Neuronal stem cell (in vitro differentiated cells): ENCODE measurements at regions not wholly inside any gene's neighbourhood (a gene's known extent, or its start where the extent isn't known, plus 50 kb on each side); places are given as distances from the start of the nearest gene placed in this dataset.

Experiments
- DNase-seq: peaks from one replicate; pipeline ENCODE4 v3.0.0-alpha.2; 2013; ENCODE audit warnings: low spot score
- H2AFZ ChIP-seq: one replicate; pipeline ENCODE4 v1.6.1; 2013; ENCODE audit warnings: mild to moderate bottlenecking, low read length, inconsistent platforms
- H2AK5ac ChIP-seq: 2 replicates; pipeline ENCODE4 v1.6.1; 2013; ENCODE audit warnings: low read depth, mild to moderate bottlenecking, inconsistent platforms, low read length, moderate library complexity, mixed read lengths
- H2BK120ac ChIP-seq: 2 replicates; pipeline ENCODE4 v1.6.1; 2013; ENCODE audit warnings: low read depth, mild to moderate bottlenecking, inconsistent platforms, low read length, moderate library complexity, mixed read lengths
- H2BK12ac ChIP-seq: one replicate; pipeline ENCODE4 v1.6.1; 2013; ENCODE audit warnings: low read length, inconsistent platforms
- H2BK15ac ChIP-seq: 2 replicates; pipeline ENCODE4 v1.6.1; 2013; ENCODE audit warnings: mild to moderate bottlenecking, low read length, inconsistent platforms, mixed read lengths
- H2BK5ac ChIP-seq: one replicate; pipeline ENCODE4 v1.6.1; 2013; ENCODE audit warnings: inconsistent platforms, mild to moderate bottlenecking, low read length, moderate library complexity
- H3K14ac ChIP-seq: one replicate; pipeline ENCODE4 v1.6.1; 2013; ENCODE audit warnings: low read length, inconsistent platforms
- H3K18ac ChIP-seq: 2 replicates; pipeline ENCODE4 v1.6.1; 2013; ENCODE audit warnings: low read length, inconsistent platforms
- H3K23ac ChIP-seq: 2 replicates; pipeline ENCODE4 v1.6.1; 2013; ENCODE audit warnings: low read depth, mild to moderate bottlenecking, mixed read lengths, low read length, inconsistent platforms; ENCODE audit not compliant: poor library complexity
- H3K27ac ChIP-seq: replicated peaks from 3 replicates; pipeline ENCODE4 v1.5.1; 2013; ENCODE audit warnings: low read length, inconsistent platforms
- H3K27me3 ChIP-seq, 3 experiments: 2 replicates each; pipeline ENCODE4 v1.6.1; 2013; ENCODE audit warnings: low read length in 3 of 3, mild to moderate bottlenecking in 2 of 3, inconsistent platforms in 1 of 3, low read depth in 1 of 3, mixed read lengths in 1 of 3, moderate library complexity in 1 of 3; ENCODE audit not compliant: control insufficient read depth in 3 of 3, insufficient read depth in 3 of 3
- H3K36me3 ChIP-seq, 2 donors: replicated peaks in 1 of 2; 2 replicates each; pipeline ENCODE4 v1.6.1; 2013; ENCODE audit warnings: low read length in 2 of 2; ENCODE audit not compliant: control insufficient read depth in 2 of 2, insufficient read depth in 2 of 2
- H3K4ac ChIP-seq: 2 replicates; pipeline ENCODE4 v1.6.1; 2013; ENCODE audit warnings: inconsistent platforms, mild to moderate bottlenecking, low read length, moderate library complexity
- H3K4me1 ChIP-seq, 2 donors: 1 replicate in 1 of 2; 2 replicates in 1 of 2; pipeline ENCODE4 v1.6.1; 2013; ENCODE audit warnings: low read length in 2 of 2, low read depth in 1 of 2; ENCODE audit not compliant: control insufficient read depth in 2 of 2, insufficient read depth in 1 of 2
- H3K4me2 ChIP-seq: one replicate; pipeline ENCODE4 v1.6.1; 2013; ENCODE audit warnings: mild to moderate bottlenecking, low read length, inconsistent platforms; ENCODE audit not compliant: insufficient read depth, poor library complexity, severe bottlenecking
- H3K4me3 ChIP-seq, 2 donors: 2 replicates each; pipeline ENCODE4 v1.5.1; 2013; ENCODE audit warnings: low read length in 2 of 2, mild to moderate bottlenecking in 2 of 2, inconsistent platforms in 1 of 2, moderate library complexity in 1 of 2
- H3K79me1 ChIP-seq: one replicate; pipeline ENCODE4 v1.6.1; 2013; ENCODE audit warnings: low read depth, mild to moderate bottlenecking, inconsistent platforms, low read length, moderate library complexity
- H3K9ac ChIP-seq: one replicate; pipeline ENCODE4 v1.6.1; 2013; ENCODE audit warnings: mild to moderate bottlenecking, low read depth, low read length, inconsistent platforms; ENCODE audit not compliant: poor library complexity
- H3K9me3 ChIP-seq, 2 donors: replicated peaks in 1 of 2; 2 replicates each; pipeline versions ENCODE3 to v1.6.1; 2013; ENCODE audit warnings: low read length in 2 of 2, mild to moderate bottlenecking in 2 of 2, inconsistent platforms in 1 of 2, low read depth in 1 of 2, mixed read lengths in 1 of 2, moderate library complexity in 1 of 2; ENCODE audit not compliant: control insufficient read depth in 2 of 2, insufficient read depth in 1 of 2
- H4K8ac ChIP-seq: one replicate; pipeline ENCODE4 v1.6.1; 2013; ENCODE audit warnings: low read depth, mild to moderate bottlenecking, inconsistent platforms, low read length, moderate library complexity
- H4K91ac ChIP-seq: one replicate; pipeline ENCODE4 v1.6.1; 2013; ENCODE audit warnings: low read length, low read depth, mild to moderate bottlenecking, inconsistent platforms; ENCODE audit not compliant: poor library complexity
- WGBS, 2 donors: extraction: QIAGEN DNeasy Blood & Tissue Kit; methylation state at CpG; one replicate each; pipeline ENCODE4 v1.1.7; 2013; ENCODE audit warnings: missing lambda C conversion rate in 2 of 2, mixed read lengths in 1 of 2; ENCODE audit not compliant: insufficient read length in 2 of 2, insufficient replicate concordance in 1 of 2; ENCODE audit errors: extremely low coverage in 2 of 2; 5-methylcytosine and 5-hydroxymethylcytosine counted together

DNA sequence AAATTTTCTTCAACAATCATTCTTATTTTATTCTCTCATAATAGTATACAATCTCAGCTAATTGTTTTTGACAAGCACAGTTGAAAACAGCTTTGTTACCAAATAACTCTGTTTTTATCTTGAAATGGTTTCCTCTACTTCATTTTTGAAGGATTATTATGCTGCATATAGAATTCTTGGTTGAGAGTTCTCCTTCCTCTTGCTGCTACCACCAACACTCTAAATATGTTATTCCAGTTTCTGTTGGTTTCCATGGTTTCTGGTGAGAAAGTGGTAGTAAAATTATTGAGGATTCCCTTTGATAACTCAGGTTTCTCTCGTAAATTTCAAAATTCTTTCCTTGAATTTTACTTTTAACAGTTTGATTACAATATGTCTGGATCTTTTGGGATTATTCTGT is 1725.9 kb downstream of the PCDH9 start:
- no peak overlapping the region for H2AK5ac ChIP-seq
- no peak overlapping the region for H2BK5ac ChIP-seq
- H3K23ac ChIP-seq, result no peak overlapping the region
- no peak overlapping the region for H4K91ac ChIP-seq
- H3K4me1 ChIP-seq, result no peaks in the 10 kb centered on the region
- H3K36me3 ChIP-seq, result no peaks in the 10 kb centered on the region
- H3K14ac ChIP-seq, result no peak overlapping the region
- no peak overlapping the region for H2AFZ ChIP-seq
- no peak overlapping the region for H2BK120ac ChIP-seq
- H3K9ac ChIP-seq, result no peak overlapping the region
- no peak overlapping the region for H3K4me2 ChIP-seq
- H3K27ac ChIP-seq, result no peak overlapping the region
- no peak overlapping the region for H3K18ac ChIP-seq
- H3K4me3 ChIP-seq, result no peak overlapping the region
- H3K79me1 ChIP-seq, result no peaks in the 10 kb centered on the region
- H3K9me3 ChIP-seq, result no peaks in the 10 kb centered on the region
- H2BK15ac ChIP-seq, result no peak overlapping the region
- no CpG with 5 or more reads among the region's 1 CpG for WGBS, 2 donors
- H3K27me3 ChIP-seq, result no peaks in the 10 kb centered on the region
- DNase-seq, result no peak
- H2BK12ac ChIP-seq, result no peak overlapping the region
- no peak overlapping the region for H3K4ac ChIP-seq
- H4K8ac ChIP-seq, result no peak overlapping the region

DNA sequence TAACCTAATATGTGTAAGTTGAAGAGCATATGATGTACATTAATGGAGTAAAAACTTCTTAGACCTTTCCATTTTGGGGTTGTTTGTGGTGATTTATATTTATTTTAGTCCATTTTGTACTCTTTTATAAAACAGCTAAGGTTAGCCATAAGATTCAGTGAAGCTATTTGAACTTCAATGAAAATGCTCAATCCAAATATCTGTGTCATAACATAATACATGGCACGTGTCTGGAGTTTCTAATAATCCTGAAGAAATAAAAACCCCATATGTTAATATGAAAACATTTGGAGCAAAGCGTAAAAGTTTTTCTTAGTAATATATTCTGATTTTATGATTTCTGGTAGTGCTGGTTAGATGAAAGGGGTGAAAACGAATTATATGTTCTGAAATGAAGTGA is 1729.7 kb downstream of the PCDH9 start:
- Histone ChIP-seq H3K9me3 (no peaks in the 10 kb centered on the region), H3K23ac (no peak overlapping the region), H2BK120ac (no peak overlapping the region), H3K4me2 (no peak overlapping the region), H3K9ac (no peak overlapping the region), H4K91ac (no peak overlapping the region), H2AFZ (no peak overlapping the region), H3K14ac (no peak overlapping the region), H2BK15ac (no peak overlapping the region), H3K4me1 (no peaks in the 10 kb centered on the region), H3K36me3 (no peaks in the 10 kb centered on the region), H3K4ac (no peak overlapping the region), H3K27ac (no peak overlapping the region), H2BK12ac (no peak overlapping the region), H3K4me3 (no peak overlapping the region), H2AK5ac (no peak overlapping the region), H3K27me3 (no peaks in the 10 kb centered on the region), H3K18ac (no peak overlapping the region), H4K8ac (no peak overlapping the region), H3K79me1 (no peaks in the 10 kb centered on the region), H2BK5ac (no peak overlapping the region)
- DNase-seq, result no peak
- WGBS, 2 donors, result 100% methylated on average over 1 of the region's 3 CpGs

DNA sequence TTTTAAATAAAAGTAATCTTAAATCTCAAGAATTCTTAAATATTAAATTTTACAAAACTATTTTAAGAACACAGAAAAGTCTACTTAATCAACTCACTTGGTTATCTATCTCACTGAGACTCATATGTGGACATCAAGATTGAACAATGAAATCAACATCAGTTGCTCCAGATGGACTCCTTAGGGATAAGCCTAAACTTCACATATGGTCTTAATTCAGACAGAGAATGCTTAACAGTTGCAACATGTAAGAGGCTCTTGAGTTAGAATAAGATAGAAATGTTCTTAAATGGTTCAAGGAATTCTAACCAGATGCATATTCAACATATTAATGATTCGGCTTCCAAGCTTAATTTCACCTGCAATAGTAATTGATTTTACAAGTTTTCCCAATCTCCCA is 1730.9 kb downstream of the PCDH9 start:
- no peak overlapping the region for H3K4me3 ChIP-seq
- no peak overlapping the region for H3K4ac ChIP-seq
- H2BK15ac ChIP-seq, result no peak overlapping the region
- WGBS, 2 donors, result no CpG with 5 or more reads among the region's 1 CpG
- no peaks in the 10 kb centered on the region for H3K4me1 ChIP-seq
- H3K23ac ChIP-seq, result no peak overlapping the region
- no peak overlapping the region for H2BK12ac ChIP-seq
- H3K27me3 ChIP-seq, result no peaks in the 10 kb centered on the region
- H4K8ac ChIP-seq, result no peak overlapping the region
- no peak overlapping the region for H3K18ac ChIP-seq
- no peaks in the 10 kb centered on the region for H3K36me3 ChIP-seq
- no peak overlapping the region for H3K4me2 ChIP-seq
- H2BK120ac ChIP-seq, result no peak overlapping the region
- no peak overlapping the region for H2AFZ ChIP-seq
- H2BK5ac ChIP-seq, result no peak overlapping the region
- no peak overlapping the region for H3K27ac ChIP-seq
- H3K14ac ChIP-seq, result no peak overlapping the region
- no peak overlapping the region for H3K9ac ChIP-seq
- H4K91ac ChIP-seq, result no peak overlapping the region
- H3K79me1 ChIP-seq, result no peaks in the 10 kb centered on the region
- H2AK5ac ChIP-seq, result no peak overlapping the region
- DNase-seq, result no peak
- H3K9me3 ChIP-seq, result no peaks in the 10 kb centered on the region

DNA sequence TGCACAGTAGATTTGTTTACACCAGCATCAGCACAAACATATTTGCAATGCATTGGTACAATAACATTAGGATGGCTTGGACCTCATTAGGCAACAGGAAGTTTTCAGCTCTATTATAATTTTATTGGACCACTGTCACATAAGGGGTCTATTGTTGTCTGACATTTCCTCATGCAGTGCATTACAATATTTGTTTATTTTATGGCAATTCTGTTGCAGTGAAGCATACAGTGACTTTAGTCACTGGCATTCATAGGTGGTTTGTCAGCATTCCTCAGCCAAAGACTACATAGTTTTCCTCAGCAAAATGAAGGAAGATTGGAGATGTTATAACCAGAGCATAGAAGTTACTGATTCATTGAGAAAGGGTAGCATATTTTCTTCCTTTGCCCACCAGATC is 1732.9 kb downstream of the PCDH9 start:
- Histone ChIP-seq H2BK120ac (no peak overlapping the region), H2BK5ac (no peak overlapping the region), H3K9me3 (no peaks in the 10 kb centered on the region), H3K18ac (no peak overlapping the region), H3K4me3 (no peak overlapping the region), H2AFZ (no peak overlapping the region), H2BK12ac (no peak overlapping the region), H3K9ac (no peak overlapping the region), H3K27ac (no peak overlapping the region), H3K23ac (no peak overlapping the region), H2BK15ac (no peak overlapping the region), H3K14ac (no peak overlapping the region), H3K4me2 (no peak overlapping the region), H4K8ac (no peak overlapping the region), H3K4me1 (no peaks in the 10 kb centered on the region), H4K91ac (no peak overlapping the region), H3K79me1 (no peaks in the 10 kb centered on the region), H3K36me3 (no peaks in the 10 kb centered on the region), H3K4ac (no peak overlapping the region), H3K27me3 (no peaks in the 10 kb centered on the region), H2AK5ac (no peak overlapping the region)
- DNase-seq, result no peak
